GM23338 (cell line): ENCODE measurements at regions not wholly inside any gene's neighbourhood (a gene's known extent, or its start where the extent isn't known, plus 50 kb on each side); places are given as distances from the start of the nearest gene placed in this dataset.
A peak's percentile ranks its signal among the peaks of the same experiment; 100 is the strongest.

Experiments used
- ATAC-seq: fragments of 200-7000 bp; cut with Tn5 transposase; 3 replicates; pipeline ENCODE4 v1.9.1; 2020
- DNase-seq: peaks from one replicate; pipeline ENCODE4 v3.0.0-alpha.2; 2015; ENCODE audit warnings: low spot score
- H2AFZ ChIP-seq: fragments of 200-600 bp; sonication (generic); 2 replicates; pipeline ENCODE4 v1.8.0; 2016; ENCODE audit warnings: antibody characterized with exemption, mild to moderate bottlenecking, moderate library complexity
- H3F3A ChIP-seq: fragments of 200-600 bp; sonication (generic); replicated peaks from 2 replicates; pipeline ENCODE4 v1.8.0; 2017; ENCODE audit warnings: antibody characterized with exemption, mixed run types, low read depth
- H3K27ac ChIP-seq: fragments of 200-600 bp; sonication (generic); 2 replicates; pipeline ENCODE4 v1.6.1; 2016; ENCODE audit warnings: low read depth
- H3K27me3 ChIP-seq: fragments of 200-600 bp; sonication (generic); 2 replicates; pipeline ENCODE4 v1.8.0; 2016; ENCODE audit warnings: mild to moderate bottlenecking, mixed run types, moderate library complexity; ENCODE audit not compliant: insufficient read depth
- H3K36me3 ChIP-seq: fragments of 200-600 bp; sonication (generic); 2 replicates; pipeline ENCODE4 v1.8.0; 2016; ENCODE audit warnings: mild to moderate bottlenecking; ENCODE audit not compliant: insufficient read depth
- H3K4me1 ChIP-seq: fragments of 200-600 bp; sonication (generic); 2 replicates; pipeline ENCODE4 v1.8.0; 2016; ENCODE audit warnings: mild to moderate bottlenecking, moderate library complexity; ENCODE audit not compliant: insufficient read depth
- H3K4me2 ChIP-seq: fragments of 200-600 bp; sonication (generic); 2 replicates; pipeline ENCODE4 v1.7.1; 2017; ENCODE audit warnings: mixed run types
- H3K4me3 ChIP-seq: fragments of 200-600 bp; sonication (generic); 2 replicates; pipeline ENCODE4 v1.6.1; 2016; ENCODE audit warnings: mixed run types
- H3K79me2 ChIP-seq: fragments of 200-600 bp; sonication (generic); replicated peaks from 2 replicates; pipeline ENCODE4 v1.8.0; 2017; ENCODE audit warnings: mild to moderate bottlenecking; ENCODE audit not compliant: insufficient read depth
- H3K9me2 ChIP-seq: fragments of 200-600 bp; sonication (generic); 2 replicates; pipeline ENCODE4 v1.8.0; 2017; ENCODE audit not compliant: insufficient read depth
- H4K20me1 ChIP-seq: fragments of 200-600 bp; sonication (generic); replicated peaks from 2 replicates; pipeline ENCODE4 v1.8.0; 2017; ENCODE audit warnings: mild to moderate bottlenecking; ENCODE audit not compliant: insufficient read depth
- H3K27ac Mint-ChIP-seq: 2 replicates; pipeline ENCODE4 v1.8.0; 2020; ENCODE audit warnings: inconsistent platforms, mild to moderate bottlenecking, moderate library complexity, mixed read lengths
- H3K27me3 Mint-ChIP-seq: 3 replicates; pipeline ENCODE4 v1.8.0; 2022; ENCODE audit warnings: low read depth, mild to moderate bottlenecking, moderate library complexity, mixed read lengths, inconsistent platforms; ENCODE audit not compliant: insufficient read depth, poor library complexity
- H3K36me3 Mint-ChIP-seq: 3 replicates; pipeline ENCODE4 v1.8.0; 2021; ENCODE audit warnings: low read depth, mild to moderate bottlenecking, inconsistent platforms, moderate library complexity, mixed read lengths
- H3K4me1 Mint-ChIP-seq: 3 replicates; pipeline ENCODE4 v1.8.0; 2020; ENCODE audit warnings: mild to moderate bottlenecking, inconsistent platforms, mixed read lengths
- H3K4me3 Mint-ChIP-seq: 3 replicates; pipeline ENCODE4 v1.8.0; 2021; ENCODE audit warnings: moderate library complexity, mild to moderate bottlenecking, inconsistent platforms, mixed read lengths
- H3K9me3 Mint-ChIP-seq: 3 replicates; pipeline ENCODE4 v1.8.0; 2020; ENCODE audit warnings: moderate library complexity, mild to moderate bottlenecking, inconsistent platforms, mixed read lengths
- CREB1 ChIP-seq: fragments of 250-450 bp; sonication (Bioruptor Pico); IDR thresholded peaks from 2 replicates; pipeline ENCODE4 v1.5.0; 2020; ENCODE audit warnings: low read depth, mild to moderate bottlenecking, moderate library complexity
- EZH2 ChIP-seq: fragments of 200-600 bp; sonication (generic); IDR thresholded peaks from one replicate; pipeline ENCODE4 v1.8.0; 2017; ENCODE audit warnings: antibody characterized with exemption, mild to moderate bottlenecking, low read depth; ENCODE audit not compliant: unreplicated experiment
- EZH2phosphoT487 ChIP-seq: fragments of 200-600 bp; sonication (generic); IDR thresholded peaks from one replicate; pipeline ENCODE4 v1.8.1; 2018; ENCODE audit warnings: antibody characterized with exemption; ENCODE audit not compliant: unreplicated experiment
- JUNB ChIP-seq: IDR thresholded peaks from one replicate; pipeline ENCODE4 v1.6.1; 2016; ENCODE audit warnings: antibody characterized with exemption; ENCODE audit not compliant: unreplicated experiment
- NANOG ChIP-seq: IDR thresholded peaks from 2 replicates; pipeline ENCODE4 v1.6.1; 2016; ENCODE audit warnings: antibody characterized with exemption, borderline replicate concordance
- POLR2AphosphoS5 ChIP-seq: IDR thresholded peaks from 2 replicates; pipeline ENCODE4 v1.6.1; 2016; ENCODE audit warnings: antibody characterized with exemption, low read depth
- STAT1 ChIP-seq: IDR thresholded peaks from one replicate; pipeline ENCODE4 v1.6.1; 2016; ENCODE audit warnings: antibody characterized with exemption; ENCODE audit not compliant: unreplicated experiment
- ZNF114 ChIP-seq: fragments of 250-450 bp; sonication (Bioruptor Pico); IDR thresholded peaks from 2 replicates; pipeline ENCODE4 v1.5.0; 2020; ENCODE audit warnings: mild to moderate bottlenecking, moderate library complexity
- ZNF331 ChIP-seq: fragments of 250-450 bp; sonication (Bioruptor Pico); IDR thresholded peaks from 2 replicates; pipeline ENCODE4 v1.5.0; 2020; ENCODE audit warnings: low read depth, mild to moderate bottlenecking, moderate library complexity
- TF ChIP-seq, protein P1 (sequence below): IDR thresholded peaks from one replicate; pipeline ENCODE4 v1.6.1; 2018; ENCODE audit warnings: antibody characterized with exemption; ENCODE audit not compliant: unreplicated experiment
- TF ChIP-seq, protein P2 (sequence below), 2 experiments: fragments of 200-600 bp in 1 of 2; sonication (generic) in 1 of 2; conservative IDR thresholded peaks; 2 replicates each; pipeline versions ENCODE4 v1.5.1 to v1.6.1; 2016 to 2017; ENCODE audit warnings: antibody characterized with exemption in 2 of 2, low read depth in 2 of 2, mild to moderate bottlenecking in 2 of 2, moderate library complexity in 1 of 2
- TF ChIP-seq, protein P3 (sequence below): fragments of 250-450 bp; sonication (Bioruptor Pico); IDR thresholded peaks from 2 replicates; pipeline ENCODE4 v1.5.0; 2020; ENCODE audit warnings: mild to moderate bottlenecking, moderate library complexity
- TF ChIP-seq, protein P4 (sequence below): IDR thresholded peaks from 2 replicates; pipeline ENCODE4 v1.6.1; 2016; ENCODE audit warnings: antibody characterized with exemption

DNA sequence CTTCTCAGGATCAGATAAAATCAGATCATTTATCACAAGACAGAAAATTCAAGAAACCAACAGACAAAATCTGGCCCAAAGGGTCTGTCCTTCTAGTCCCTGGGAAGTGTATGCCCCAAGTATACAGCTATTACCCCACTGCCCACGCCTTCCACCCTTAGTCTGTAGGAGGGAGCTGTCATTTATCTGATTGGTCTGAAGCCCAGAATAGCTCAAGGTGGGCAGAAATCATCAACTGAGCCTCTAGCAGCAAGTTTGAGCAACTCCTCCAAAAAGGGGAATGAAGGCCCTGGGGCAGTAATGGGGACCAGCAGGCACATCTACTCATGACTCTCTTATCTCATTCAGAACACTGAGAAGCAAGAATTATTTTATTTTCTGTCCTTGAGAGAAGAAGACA lies 126.9 kb downstream of the MATN1 start (continued):
- no peak for TF ChIP-seq NANOG

DNA sequence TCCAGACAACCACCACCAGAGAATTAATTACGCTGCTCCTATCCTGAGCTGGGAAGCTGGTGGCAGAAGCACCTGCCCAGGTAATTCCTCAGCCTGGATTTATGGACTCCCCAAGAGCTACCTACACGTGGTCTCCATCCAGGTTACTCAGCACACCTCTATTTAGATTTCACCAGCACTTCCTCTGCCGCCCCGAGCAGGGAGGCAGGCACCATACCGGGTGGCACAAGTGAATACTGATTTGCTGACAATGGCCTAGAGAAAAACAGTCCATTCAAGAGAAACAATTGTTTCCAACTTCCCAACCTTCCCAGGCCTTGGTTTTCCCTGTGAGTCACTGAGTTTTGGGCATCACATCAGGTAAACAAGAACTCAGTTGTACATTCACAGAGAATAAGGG lies 134.3 kb downstream of the MATN1 start:
- no peak overlapping the region for H3K27ac Mint-ChIP-seq
- H2AFZ ChIP-seq, result 0 out of 2 replicates have a peak overlapping the region, but pooled peaks have one; percentile 23
- no peaks in the 10 kb centered on the region for H4K20me1 ChIP-seq
- no peaks in the 10 kb centered on the region for H3K4me1 ChIP-seq
- H3K4me3 Mint-ChIP-seq, result no peak overlapping the region
- peak; percentile 62 for ATAC-seq
- no peak for DNase-seq
- H3K9me3 Mint-ChIP-seq, result peaks cover 51% of the 10 kb centered on the region
- no peaks in the 10 kb centered on the region for H3K27me3 ChIP-seq
- peaks cover 4% of the 10 kb centered on the region; the same call in 1 of the 2 replicates for H3K9me2 ChIP-seq
- no peak overlapping the region for H3K4me3 ChIP-seq
- no peak overlapping the region for H3K27ac ChIP-seq
- no peaks in the 10 kb centered on the region for H3K79me2 ChIP-seq
- no peaks in the 10 kb centered on the region; the same call in 2 of the 3 replicates for H3K4me1 Mint-ChIP-seq
- H3F3A ChIP-seq, result no peaks in the 10 kb centered on the region
- TF ChIP-seq ZNF331 (CRISPR knock-in tag) (no peak), ZNF114 (CRISPR knock-in tag) (no peak), STAT1 (no peak), EZH2 (no peak), JUNB (no peak), CREB1 (CRISPR knock-in tag) (no peak), NANOG (no peak), POLR2AphosphoS5 (no peak), EZH2phosphoT487 (no peak)
- TF ChIP-seq, protein P1, sequence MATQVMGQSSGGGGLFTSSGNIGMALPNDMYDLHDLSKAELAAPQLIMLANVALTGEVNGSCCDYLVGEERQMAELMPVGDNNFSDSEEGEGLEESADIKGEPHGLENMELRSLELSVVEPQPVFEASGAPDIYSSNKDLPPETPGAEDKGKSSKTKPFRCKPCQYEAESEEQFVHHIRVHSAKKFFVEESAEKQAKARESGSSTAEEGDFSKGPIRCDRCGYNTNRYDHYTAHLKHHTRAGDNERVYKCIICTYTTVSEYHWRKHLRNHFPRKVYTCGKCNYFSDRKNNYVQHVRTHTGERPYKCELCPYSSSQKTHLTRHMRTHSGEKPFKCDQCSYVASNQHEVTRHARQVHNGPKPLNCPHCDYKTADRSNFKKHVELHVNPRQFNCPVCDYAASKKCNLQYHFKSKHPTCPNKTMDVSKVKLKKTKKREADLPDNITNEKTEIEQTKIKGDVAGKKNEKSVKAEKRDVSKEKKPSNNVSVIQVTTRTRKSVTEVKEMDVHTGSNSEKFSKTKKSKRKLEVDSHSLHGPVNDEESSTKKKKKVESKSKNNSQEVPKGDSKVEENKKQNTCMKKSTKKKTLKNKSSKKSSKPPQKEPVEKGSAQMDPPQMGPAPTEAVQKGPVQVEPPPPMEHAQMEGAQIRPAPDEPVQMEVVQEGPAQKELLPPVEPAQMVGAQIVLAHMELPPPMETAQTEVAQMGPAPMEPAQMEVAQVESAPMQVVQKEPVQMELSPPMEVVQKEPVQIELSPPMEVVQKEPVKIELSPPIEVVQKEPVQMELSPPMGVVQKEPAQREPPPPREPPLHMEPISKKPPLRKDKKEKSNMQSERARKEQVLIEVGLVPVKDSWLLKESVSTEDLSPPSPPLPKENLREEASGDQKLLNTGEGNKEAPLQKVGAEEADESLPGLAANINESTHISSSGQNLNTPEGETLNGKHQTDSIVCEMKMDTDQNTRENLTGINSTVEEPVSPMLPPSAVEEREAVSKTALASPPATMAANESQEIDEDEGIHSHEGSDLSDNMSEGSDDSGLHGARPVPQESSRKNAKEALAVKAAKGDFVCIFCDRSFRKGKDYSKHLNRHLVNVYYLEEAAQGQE, result no peak
- TF ChIP-seq, protein P2, sequence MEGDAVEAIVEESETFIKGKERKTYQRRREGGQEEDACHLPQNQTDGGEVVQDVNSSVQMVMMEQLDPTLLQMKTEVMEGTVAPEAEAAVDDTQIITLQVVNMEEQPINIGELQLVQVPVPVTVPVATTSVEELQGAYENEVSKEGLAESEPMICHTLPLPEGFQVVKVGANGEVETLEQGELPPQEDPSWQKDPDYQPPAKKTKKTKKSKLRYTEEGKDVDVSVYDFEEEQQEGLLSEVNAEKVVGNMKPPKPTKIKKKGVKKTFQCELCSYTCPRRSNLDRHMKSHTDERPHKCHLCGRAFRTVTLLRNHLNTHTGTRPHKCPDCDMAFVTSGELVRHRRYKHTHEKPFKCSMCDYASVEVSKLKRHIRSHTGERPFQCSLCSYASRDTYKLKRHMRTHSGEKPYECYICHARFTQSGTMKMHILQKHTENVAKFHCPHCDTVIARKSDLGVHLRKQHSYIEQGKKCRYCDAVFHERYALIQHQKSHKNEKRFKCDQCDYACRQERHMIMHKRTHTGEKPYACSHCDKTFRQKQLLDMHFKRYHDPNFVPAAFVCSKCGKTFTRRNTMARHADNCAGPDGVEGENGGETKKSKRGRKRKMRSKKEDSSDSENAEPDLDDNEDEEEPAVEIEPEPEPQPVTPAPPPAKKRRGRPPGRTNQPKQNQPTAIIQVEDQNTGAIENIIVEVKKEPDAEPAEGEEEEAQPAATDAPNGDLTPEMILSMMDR (conservative IDR thresholded peaks at IDR 0.05; ENCODE audit: low read depth in 2 of 2), result no peak
- TF ChIP-seq, protein P3, sequence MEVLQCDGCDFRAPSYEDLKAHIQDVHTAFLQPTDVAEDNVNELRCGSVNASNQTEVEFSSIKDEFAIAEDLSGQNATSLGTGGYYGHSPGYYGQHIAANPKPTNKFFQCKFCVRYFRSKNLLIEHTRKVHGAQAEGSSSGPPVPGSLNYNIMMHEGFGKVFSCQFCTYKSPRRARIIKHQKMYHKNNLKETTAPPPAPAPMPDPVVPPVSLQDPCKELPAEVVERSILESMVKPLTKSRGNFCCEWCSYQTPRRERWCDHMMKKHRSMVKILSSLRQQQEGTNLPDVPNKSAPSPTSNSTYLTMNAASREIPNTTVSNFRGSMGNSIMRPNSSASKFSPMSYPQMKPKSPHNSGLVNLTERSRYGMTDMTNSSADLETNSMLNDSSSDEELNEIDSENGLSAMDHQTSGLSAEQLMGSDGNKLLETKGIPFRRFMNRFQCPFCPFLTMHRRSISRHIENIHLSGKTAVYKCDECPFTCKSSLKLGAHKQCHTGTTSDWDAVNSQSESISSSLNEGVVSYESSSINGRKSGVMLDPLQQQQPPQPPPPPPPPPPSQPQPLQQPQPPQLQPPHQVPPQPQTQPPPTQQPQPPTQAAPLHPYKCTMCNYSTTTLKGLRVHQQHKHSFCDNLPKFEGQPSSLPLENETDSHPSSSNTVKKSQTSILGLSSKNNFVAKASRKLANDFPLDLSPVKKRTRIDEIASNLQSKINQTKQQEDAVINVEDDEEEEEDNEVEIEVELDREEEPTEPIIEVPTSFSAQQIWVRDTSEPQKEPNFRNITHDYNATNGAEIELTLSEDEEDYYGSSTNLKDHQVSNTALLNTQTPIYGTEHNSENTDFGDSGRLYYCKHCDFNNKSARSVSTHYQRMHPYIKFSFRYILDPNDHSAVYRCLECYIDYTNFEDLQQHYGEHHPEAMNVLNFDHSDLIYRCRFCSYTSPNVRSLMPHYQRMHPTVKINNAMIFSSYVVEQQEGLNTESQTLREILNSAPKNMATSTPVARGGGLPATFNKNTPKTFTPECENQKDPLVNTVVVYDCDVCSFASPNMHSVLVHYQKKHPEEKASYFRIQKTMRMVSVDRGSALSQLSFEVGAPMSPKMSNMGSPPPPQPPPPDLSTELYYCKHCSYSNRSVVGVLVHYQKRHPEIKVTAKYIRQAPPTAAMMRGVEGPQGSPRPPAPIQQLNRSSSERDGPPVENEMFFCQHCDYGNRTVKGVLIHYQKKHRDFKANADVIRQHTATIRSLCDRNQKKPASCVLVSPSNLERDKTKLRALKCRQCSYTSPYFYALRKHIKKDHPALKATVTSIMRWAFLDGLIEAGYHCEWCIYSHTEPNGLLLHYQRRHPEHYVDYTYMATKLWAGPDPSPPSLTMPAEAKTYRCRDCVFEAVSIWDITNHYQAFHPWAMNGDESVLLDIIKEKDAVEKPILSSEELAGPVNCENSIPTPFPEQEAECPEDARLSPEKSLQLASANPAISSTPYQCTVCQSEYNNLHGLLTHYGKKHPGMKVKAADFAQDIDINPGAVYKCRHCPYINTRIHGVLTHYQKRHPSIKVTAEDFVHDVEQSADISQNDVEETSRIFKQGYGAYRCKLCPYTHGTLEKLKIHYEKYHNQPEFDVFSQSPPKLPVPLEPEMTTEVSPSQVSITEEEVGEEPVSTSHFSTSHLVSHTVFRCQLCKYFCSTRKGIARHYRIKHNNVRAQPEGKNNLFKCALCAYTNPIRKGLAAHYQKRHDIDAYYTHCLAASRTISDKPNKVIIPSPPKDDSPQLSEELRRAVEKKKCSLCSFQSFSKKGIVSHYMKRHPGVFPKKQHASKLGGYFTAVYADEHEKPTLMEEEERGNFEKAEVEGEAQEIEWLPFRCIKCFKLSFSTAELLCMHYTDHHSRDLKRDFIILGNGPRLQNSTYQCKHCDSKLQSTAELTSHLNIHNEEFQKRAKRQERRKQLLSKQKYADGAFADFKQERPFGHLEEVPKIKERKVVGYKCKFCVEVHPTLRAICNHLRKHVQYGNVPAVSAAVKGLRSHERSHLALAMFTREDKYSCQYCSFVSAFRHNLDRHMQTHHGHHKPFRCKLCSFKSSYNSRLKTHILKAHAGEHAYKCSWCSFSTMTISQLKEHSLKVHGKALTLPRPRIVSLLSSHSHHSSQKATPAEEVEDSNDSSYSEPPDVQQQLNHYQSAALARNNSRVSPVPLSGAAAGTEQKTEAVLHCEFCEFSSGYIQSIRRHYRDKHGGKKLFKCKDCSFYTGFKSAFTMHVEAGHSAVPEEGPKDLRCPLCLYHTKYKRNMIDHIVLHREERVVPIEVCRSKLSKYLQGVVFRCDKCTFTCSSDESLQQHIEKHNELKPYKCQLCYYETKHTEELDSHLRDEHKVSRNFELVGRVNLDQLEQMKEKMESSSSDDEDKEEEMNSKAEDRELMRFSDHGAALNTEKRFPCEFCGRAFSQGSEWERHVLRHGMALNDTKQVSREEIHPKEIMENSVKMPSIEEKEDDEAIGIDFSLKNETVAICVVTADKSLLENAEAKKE (CRISPR knock-in tag), result no peak
- TF ChIP-seq, protein P4, sequence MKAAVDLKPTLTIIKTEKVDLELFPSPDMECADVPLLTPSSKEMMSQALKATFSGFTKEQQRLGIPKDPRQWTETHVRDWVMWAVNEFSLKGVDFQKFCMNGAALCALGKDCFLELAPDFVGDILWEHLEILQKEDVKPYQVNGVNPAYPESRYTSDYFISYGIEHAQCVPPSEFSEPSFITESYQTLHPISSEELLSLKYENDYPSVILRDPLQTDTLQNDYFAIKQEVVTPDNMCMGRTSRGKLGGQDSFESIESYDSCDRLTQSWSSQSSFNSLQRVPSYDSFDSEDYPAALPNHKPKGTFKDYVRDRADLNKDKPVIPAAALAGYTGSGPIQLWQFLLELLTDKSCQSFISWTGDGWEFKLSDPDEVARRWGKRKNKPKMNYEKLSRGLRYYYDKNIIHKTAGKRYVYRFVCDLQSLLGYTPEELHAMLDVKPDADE, result no peak
- H3K36me3 ChIP-seq, result no peaks in the 10 kb centered on the region
- peaks cover 13% of the 10 kb centered on the region for H3K27me3 Mint-ChIP-seq
- no peaks in the 10 kb centered on the region for H3K36me3 Mint-ChIP-seq
- no peak overlapping the region for H3K4me2 ChIP-seq
